ENCODE measurements at regions not wholly inside any gene's neighbourhood (a gene's known extent, or its start where the extent isn't known, plus 50 kb on each side); places are given as distances from the start of the nearest gene placed in this dataset.

DNA sequence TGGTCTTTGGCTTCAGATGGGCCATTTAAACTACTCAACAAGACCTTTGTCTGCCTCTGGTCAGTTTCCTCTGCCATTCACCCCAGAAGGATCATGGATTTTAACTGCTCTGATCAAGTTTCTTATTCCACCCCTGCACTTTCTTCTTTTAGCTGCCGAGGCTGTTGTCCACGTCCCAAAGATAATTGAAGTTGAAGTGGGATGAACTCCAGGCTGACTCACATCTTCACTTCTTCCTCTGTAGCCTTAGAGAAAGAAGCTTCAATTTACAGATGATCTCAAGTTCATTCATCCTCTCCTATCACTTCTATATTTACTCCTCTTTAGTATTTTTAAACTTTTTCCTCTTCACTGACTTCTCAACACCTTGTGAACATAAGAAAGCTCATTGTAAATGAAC lies 651.6 kb downstream of the UTRN start:
- H3K4me2 ChIP-seq (ENCODE audit: low read length), result no peak overlapping the region
- no peak for TF ChIP-seq CTCF (IDR thresholded peaks at IDR 0.05; ENCODE audit: low read length)
- TF ChIP-seq EZH2 (IDR thresholded peaks at IDR 0.05; ENCODE audit: borderline replicate concordance, low read length), result no peak
- no peaks in the 10 kb centered on the region for H4K20me1 ChIP-seq (ENCODE audit: insufficient read depth, low read length)

DNA sequence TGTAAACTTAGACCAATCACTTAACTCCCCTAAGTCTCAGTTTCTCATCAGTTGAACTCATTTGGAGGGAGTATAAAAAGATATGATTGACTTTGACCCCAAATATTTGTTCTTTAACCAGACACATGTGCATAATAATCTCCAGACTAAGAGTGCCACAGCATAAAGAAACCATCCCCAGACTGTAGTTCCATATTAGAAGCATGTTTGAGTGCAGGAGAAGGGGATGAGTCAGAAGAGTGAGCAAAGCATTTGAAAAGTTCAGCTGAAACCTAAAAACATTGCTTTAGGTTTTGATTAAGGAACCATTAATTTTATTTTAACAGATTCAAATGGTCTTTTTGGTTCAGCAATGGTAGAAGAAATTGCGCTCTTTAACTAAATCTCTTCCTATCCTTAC lies 654.8 kb downstream of the UTRN start:
- Histone ChIP-seq H3K4me1 (ENCODE audit: insufficient read depth, low read length, severe bottlenecking) (no peaks in the 10 kb centered on the region), H3K9me3 (ENCODE audit: low read length) (no peaks in the 10 kb centered on the region), H3K79me2 (ENCODE audit: insufficient read depth, low read length) (no peaks in the 10 kb centered on the region), H3K27me3 (ENCODE audit: insufficient read depth, low read length) (peaks cover 3% of the 10 kb centered on the region; the same call in 1 of the 2 replicates), H3K27ac (ENCODE audit: low read depth, low read length, poor library complexity, severe bottlenecking) (no peak overlapping the region), H3K4me3 (ENCODE audit: low read depth, low read length, poor library complexity, severe bottlenecking) (no peak overlapping the region), H3F3A (ENCODE audit: insufficient read depth, low read length) (no peaks in the 10 kb centered on the region), H4K20me1 (ENCODE audit: insufficient read depth, low read length) (no peaks in the 10 kb centered on the region), H3K36me3 (ENCODE audit: insufficient read depth, low read length) (no peaks in the 10 kb centered on the region), H3K4me2 (ENCODE audit: low read length) (no peak overlapping the region), H2AFZ (ENCODE audit: low read length) (no peak overlapping the region), H3K9me2 (ENCODE audit: low read depth, low read length) (no peaks in the 10 kb centered on the region), H3K9ac (ENCODE audit: low read length) (no peak overlapping the region)
- no peak for TF ChIP-seq EZH2 (IDR thresholded peaks at IDR 0.05; ENCODE audit: borderline replicate concordance, low read length)
- TF ChIP-seq CTCF (IDR thresholded peaks at IDR 0.05; ENCODE audit: low read length), result no peak

More for the DNA sequence above, 651.6 kb downstream of the UTRN start:
- Histone ChIP-seq H3K27ac (ENCODE audit: low read depth, low read length, poor library complexity, severe bottlenecking) (no peak overlapping the region), H3K36me3 (ENCODE audit: insufficient read depth, low read length) (no peaks in the 10 kb centered on the region), H3K4me3 (ENCODE audit: low read depth, low read length, poor library complexity, severe bottlenecking) (no peak overlapping the region), H3F3A (ENCODE audit: insufficient read depth, low read length) (no peaks in the 10 kb centered on the region), H2AFZ (ENCODE audit: low read length) (no peak overlapping the region), H3K27me3 (ENCODE audit: insufficient read depth, low read length) (peaks cover 3% of the 10 kb centered on the region; the same call in 1 of the 2 replicates), H3K9me2 (ENCODE audit: low read depth, low read length) (no peaks in the 10 kb centered on the region), H3K4me1 (ENCODE audit: insufficient read depth, low read length, severe bottlenecking) (no peaks in the 10 kb centered on the region), H3K9me3 (ENCODE audit: low read length) (no peaks in the 10 kb centered on the region), H3K9ac (ENCODE audit: low read length) (no peak overlapping the region), H3K79me2 (ENCODE audit: insufficient read depth, low read length) (no peaks in the 10 kb centered on the region)

GRCh38 chr6:144944106-144944505 lies 659.0 kb downstream of the UTRN start:
- H3F3A ChIP-seq (ENCODE audit: insufficient read depth, low read length), result no peaks in the 10 kb centered on the region
- TF ChIP-seq CTCF (IDR thresholded peaks at IDR 0.05; ENCODE audit: low read length), result no peak
- no peak for TF ChIP-seq EZH2 (IDR thresholded peaks at IDR 0.05; ENCODE audit: borderline replicate concordance, low read length)
- H3K4me2 ChIP-seq (ENCODE audit: low read length), result no peak overlapping the region
- H3K4me3 ChIP-seq (ENCODE audit: low read depth, low read length, poor library complexity, severe bottlenecking), result no peak overlapping the region
- no peak overlapping the region for H3K27ac ChIP-seq (ENCODE audit: low read depth, low read length, poor library complexity, severe bottlenecking)
- H3K79me2 ChIP-seq (ENCODE audit: insufficient read depth, low read length), result no peaks in the 10 kb centered on the region
- no peak overlapping the region for H2AFZ ChIP-seq (ENCODE audit: low read length)
- H3K9ac ChIP-seq (ENCODE audit: low read length), result no peak overlapping the region
- no peaks in the 10 kb centered on the region for H3K9me2 ChIP-seq (ENCODE audit: low read depth, low read length)
- H3K9me3 ChIP-seq (ENCODE audit: low read length), result no peaks in the 10 kb centered on the region
- no peaks in the 10 kb centered on the region for H4K20me1 ChIP-seq (ENCODE audit: insufficient read depth, low read length)
- peaks cover 3% of the 10 kb centered on the region; the same call in 1 of the 2 replicates for H3K27me3 ChIP-seq (ENCODE audit: insufficient read depth, low read length)
- H3K4me1 ChIP-seq (ENCODE audit: insufficient read depth, low read length, severe bottlenecking), result no peaks in the 10 kb centered on the region
- H3K36me3 ChIP-seq (ENCODE audit: insufficient read depth, low read length), result no peaks in the 10 kb centered on the region

All from OCI-LY1 (cell line).